HEK293 (cell line): ENCODE measurements at regions not wholly inside any gene's neighbourhood (a gene's known extent, or its start where the extent isn't known, plus 50 kb on each side); places are given as distances from the start of the nearest gene placed in this dataset.

ENCODE experiments used
- CTCF ChIA-PET: fragments of 350-600 bp; formaldehyde crosslinking; extraction: SDS; loops from one replicate; lab custom pipeline; 2021; ENCODE audit warnings: antibody characterized with exemption; lab: Yijun Ruan, JAX
- POLR2A ChIA-PET: fragments of 300-600 bp; formaldehyde crosslinking; extraction: SDS; loops from one replicate; lab custom pipeline; 2020; ENCODE audit warnings: antibody characterized with exemption, inconsistent platforms; lab: Yijun Ruan, JAX
- H3K27ac ChIP-seq: fragments of 200-500 bp; sonication (Bioruptor generic); 2 replicates; pipeline ENCODE4 v1.5.1; 2014; ENCODE audit warnings: low read depth, low read length, control low read depth, inconsistent platforms; ENCODE audit errors: extremely low read depth
- H3K36me3 ChIP-seq, 2 experiments: fragments of 200-500 bp in 1 of 2; sonication (Bioruptor generic) in 1 of 2; 1 replicate in 1 of 2; 2 replicates in 1 of 2; pipeline ENCODE4 v1.5.1; 2014 to 2017; ENCODE audit warnings: inconsistent platforms in 2 of 2, low read length in 2 of 2; ENCODE audit not compliant: control insufficient read depth in 2 of 2, insufficient read depth in 1 of 2
- H3K4me1 ChIP-seq: fragments of 200-500 bp; sonication (Bioruptor generic); 2 replicates; pipeline ENCODE4 v1.5.1; 2014; ENCODE audit warnings: mild to moderate bottlenecking, low read length, inconsistent platforms; ENCODE audit not compliant: control insufficient read depth, insufficient read depth
- H3K4me3 ChIP-seq: 2 replicates; pipeline ENCODE4 v1.5.1; 2011; ENCODE audit warnings: low read depth, mild to moderate bottlenecking, control low read depth, low read length, moderate library complexity
- H3K9me3 ChIP-seq: fragments of 200-500 bp; sonication (Bioruptor generic); 2 replicates; pipeline ENCODE4 v1.5.1; 2014; ENCODE audit warnings: low read depth, low read length, inconsistent platforms; ENCODE audit not compliant: control insufficient read depth, insufficient read depth
- GLI4 ChIP-seq: fragments of 450-650 bp; formaldehyde crosslinking; IDR thresholded peaks from 2 replicates; pipeline ENCODE4 v1.5.1; 2016; ENCODE audit warnings: missing biosample characterization, missing genetic modification characterization
- REPIN1 ChIP-seq: fragments of 450-650 bp; formaldehyde crosslinking; IDR thresholded peaks from 2 replicates; pipeline ENCODE4 v1.5.1; 2017; ENCODE audit warnings: missing biosample characterization, missing genetic modification characterization, low read depth
- TRIM28 ChIP-seq: IDR thresholded peaks from 2 replicates; pipeline ENCODE4 v1.6.1; 2011; ENCODE audit warnings: low read length, control low read depth, borderline replicate concordance
- ZFP41 ChIP-seq: fragments of 450-650 bp; formaldehyde crosslinking; IDR thresholded peaks from 2 replicates; pipeline ENCODE4 v1.5.1; 2016; ENCODE audit warnings: missing biosample characterization, missing genetic modification characterization, borderline replicate concordance
- ZNF16 ChIP-seq: fragments of 450-650 bp; formaldehyde crosslinking; IDR thresholded peaks from 2 replicates; pipeline ENCODE4 v1.5.1; 2016; ENCODE audit warnings: low read depth, missing biosample characterization, missing genetic modification characterization
- ZNF214 ChIP-seq: fragments of 450-650 bp; formaldehyde crosslinking; IDR thresholded peaks from 2 replicates; pipeline ENCODE4 v1.5.1; 2017; ENCODE audit warnings: missing biosample characterization, mild to moderate bottlenecking, missing genetic modification characterization, borderline replicate concordance
- ZNF239 ChIP-seq: fragments of 450-650 bp; formaldehyde crosslinking; IDR thresholded peaks from 2 replicates; pipeline ENCODE4 v1.5.1; 2016; ENCODE audit warnings: missing biosample characterization, missing genetic modification characterization
- ZNF324 ChIP-seq: fragments of 450-650 bp; formaldehyde crosslinking; IDR thresholded peaks from 2 replicates; pipeline ENCODE4 v1.5.1; 2016; ENCODE audit warnings: missing biosample characterization, missing genetic modification characterization
- ZNF610 ChIP-seq: fragments of 450-650 bp; formaldehyde crosslinking; IDR thresholded peaks from 2 replicates; pipeline ENCODE4 v1.5.1; 2016; ENCODE audit warnings: missing biosample characterization, missing genetic modification characterization, borderline replicate concordance
- ZSCAN30 ChIP-seq: fragments of 450-650 bp; IDR thresholded peaks from 2 replicates; pipeline ENCODE4 v1.5.1; 2018; ENCODE audit warnings: missing biosample characterization, mild to moderate bottlenecking, missing genetic modification characterization, moderate library complexity
- TF ChIP-seq, protein P1 (sequence below): fragments of 450-650 bp; formaldehyde crosslinking; IDR thresholded peaks from 2 replicates; pipeline ENCODE4 v1.5.1; 2016; ENCODE audit warnings: missing biosample characterization, missing genetic modification characterization
- TF ChIP-seq, protein P2 (sequence below): fragments of 450-650 bp; formaldehyde crosslinking; IDR thresholded peaks from 2 replicates; pipeline ENCODE4 v1.5.1; 2016; ENCODE audit warnings: missing biosample characterization, missing genetic modification characterization, borderline replicate concordance
- TF ChIP-seq, protein P3 (sequence below): fragments of 450-650 bp; formaldehyde crosslinking; IDR thresholded peaks from 2 replicates; pipeline ENCODE4 v1.5.0; 2017; ENCODE audit warnings: missing biosample characterization, missing genetic modification characterization, borderline replicate concordance
- TF ChIP-seq, protein P4 (sequence below): fragments of 450-650 bp; formaldehyde crosslinking; IDR thresholded peaks from 2 replicates; pipeline ENCODE4 v1.5.1; 2017; ENCODE audit warnings: missing biosample characterization, missing genetic modification characterization
- TF ChIP-seq, protein P5 (sequence below): fragments of 450-650 bp; formaldehyde crosslinking; conservative IDR thresholded peaks from 2 replicates; pipeline ENCODE4 v1.5.1; 2016; ENCODE audit warnings: low read depth, missing biosample characterization, missing genetic modification characterization

DNA sequence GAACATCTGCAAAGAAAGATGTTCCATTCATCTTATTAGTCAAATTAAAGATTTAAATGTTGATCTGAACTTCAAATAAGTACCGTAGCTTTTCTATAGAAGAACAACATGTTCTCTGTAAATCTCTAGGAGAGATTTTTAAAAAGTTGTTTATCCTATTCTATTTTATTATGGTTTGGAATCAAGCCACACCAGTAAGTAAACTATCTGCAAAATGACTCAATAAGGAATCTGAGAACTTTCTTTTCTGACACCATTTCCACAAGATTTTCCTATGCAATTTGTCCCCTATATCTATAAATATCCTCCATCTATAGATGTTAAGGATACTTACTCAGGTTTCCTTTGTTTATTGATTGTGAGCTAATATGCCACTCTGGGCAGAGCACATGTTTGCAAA lies 736.6 kb downstream of the CBLN2 start:
- H3K36me3 ChIP-seq, result no peaks in the 10 kb centered on the region
- H3K4me1 ChIP-seq, result no peaks in the 10 kb centered on the region
- ChIA-PET CTCF (no interaction called here), POLR2A (no interaction called here)
- TF ChIP-seq ZNF324 (tag by site-specific recombination), result no peak
- no peak overlapping the region for H3K27ac ChIP-seq
- no peaks in the 10 kb centered on the region for H3K9me3 ChIP-seq
- H3K4me3 ChIP-seq, result no peak overlapping the region

DNA sequence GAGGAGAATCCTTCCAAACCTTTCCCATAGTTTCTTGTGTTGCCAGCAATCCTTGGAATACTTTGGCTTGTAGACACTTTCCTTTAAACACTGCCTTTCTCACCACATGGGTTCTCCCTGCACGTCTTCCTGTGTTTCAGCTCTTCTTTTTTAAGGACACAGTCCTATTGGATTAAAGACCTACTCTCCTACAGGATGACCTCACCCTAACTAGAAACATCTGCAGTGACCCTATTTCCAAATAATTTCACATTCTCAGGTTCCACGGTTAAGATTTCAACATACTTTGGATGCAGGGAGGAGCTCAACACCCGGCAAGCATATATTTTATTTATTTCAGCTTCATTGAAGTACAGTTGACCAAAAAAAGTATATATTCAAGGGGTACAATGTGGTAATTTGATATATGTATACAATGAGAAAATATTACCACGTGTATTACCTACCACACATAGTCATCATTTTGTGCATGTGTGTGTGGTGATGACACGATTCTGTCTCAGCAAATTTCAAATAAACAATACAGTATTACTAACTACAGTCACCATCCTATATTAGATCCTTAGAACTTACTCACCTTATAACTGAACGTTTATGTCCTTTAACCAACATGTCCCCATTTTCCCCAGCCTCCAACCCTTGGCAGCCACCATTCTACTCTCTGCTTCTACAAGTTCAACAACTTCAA lies 745.0 kb downstream of the CBLN2 start:
- H3K4me1 ChIP-seq, result no peaks in the 10 kb centered on the region
- H3K9me3 ChIP-seq, result no peaks in the 10 kb centered on the region
- H3K36me3 ChIP-seq, result no peaks in the 10 kb centered on the region
- no peak overlapping the region for H3K4me3 ChIP-seq
- no peak overlapping the region for H3K27ac ChIP-seq
- CTCF ChIA-PET, result no interaction called here
- POLR2A ChIA-PET, result no interaction called here
- no peak for TF ChIP-seq ZNF214 (tag by site-specific recombination)
- no peak for TF ChIP-seq ZNF610 (tag by site-specific recombination)
- TF ChIP-seq REPIN1, result no peak
- no peak for TF ChIP-seq ZNF239 (tag by site-specific recombination)

DNA sequence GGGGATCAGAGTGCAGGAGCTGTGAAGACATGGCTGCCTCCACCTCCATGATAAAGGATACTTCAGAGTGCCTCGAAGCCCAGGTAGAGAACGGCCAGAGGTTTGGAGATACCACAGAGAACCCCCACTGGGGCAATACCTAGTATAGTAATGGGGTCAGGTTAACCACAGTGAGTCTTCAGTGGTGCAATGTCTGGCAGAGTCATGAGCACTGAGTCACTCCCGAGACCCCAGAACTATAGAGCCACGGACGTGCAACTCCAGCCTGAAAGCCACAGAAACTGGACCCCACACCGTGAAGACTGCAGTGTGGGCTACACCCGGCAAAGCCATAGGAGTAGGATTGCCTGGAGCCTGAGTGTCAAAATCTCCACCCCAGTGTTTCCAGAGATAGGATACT lies 746.6 kb downstream of the CBLN2 start:
- H3K27ac ChIP-seq, result no peak overlapping the region
- ChIA-PET POLR2A (no interaction called here), CTCF (no interaction called here)
- H3K9me3 ChIP-seq, result no peaks in the 10 kb centered on the region
- no peaks in the 10 kb centered on the region for H3K36me3 ChIP-seq
- H3K4me1 ChIP-seq, result no peaks in the 10 kb centered on the region
- no peak overlapping the region for H3K4me3 ChIP-seq
- TF ChIP-seq TRIM28 (no peak), ZFP41 (tag by site-specific recombination) (no peak), ZSCAN30 (no peak), GLI4 (tag by site-specific recombination) (no peak), ZNF16 (tag by site-specific recombination) (no peak), ZNF239 (tag by site-specific recombination) (no peak)
- TF ChIP-seq, protein P1, sequence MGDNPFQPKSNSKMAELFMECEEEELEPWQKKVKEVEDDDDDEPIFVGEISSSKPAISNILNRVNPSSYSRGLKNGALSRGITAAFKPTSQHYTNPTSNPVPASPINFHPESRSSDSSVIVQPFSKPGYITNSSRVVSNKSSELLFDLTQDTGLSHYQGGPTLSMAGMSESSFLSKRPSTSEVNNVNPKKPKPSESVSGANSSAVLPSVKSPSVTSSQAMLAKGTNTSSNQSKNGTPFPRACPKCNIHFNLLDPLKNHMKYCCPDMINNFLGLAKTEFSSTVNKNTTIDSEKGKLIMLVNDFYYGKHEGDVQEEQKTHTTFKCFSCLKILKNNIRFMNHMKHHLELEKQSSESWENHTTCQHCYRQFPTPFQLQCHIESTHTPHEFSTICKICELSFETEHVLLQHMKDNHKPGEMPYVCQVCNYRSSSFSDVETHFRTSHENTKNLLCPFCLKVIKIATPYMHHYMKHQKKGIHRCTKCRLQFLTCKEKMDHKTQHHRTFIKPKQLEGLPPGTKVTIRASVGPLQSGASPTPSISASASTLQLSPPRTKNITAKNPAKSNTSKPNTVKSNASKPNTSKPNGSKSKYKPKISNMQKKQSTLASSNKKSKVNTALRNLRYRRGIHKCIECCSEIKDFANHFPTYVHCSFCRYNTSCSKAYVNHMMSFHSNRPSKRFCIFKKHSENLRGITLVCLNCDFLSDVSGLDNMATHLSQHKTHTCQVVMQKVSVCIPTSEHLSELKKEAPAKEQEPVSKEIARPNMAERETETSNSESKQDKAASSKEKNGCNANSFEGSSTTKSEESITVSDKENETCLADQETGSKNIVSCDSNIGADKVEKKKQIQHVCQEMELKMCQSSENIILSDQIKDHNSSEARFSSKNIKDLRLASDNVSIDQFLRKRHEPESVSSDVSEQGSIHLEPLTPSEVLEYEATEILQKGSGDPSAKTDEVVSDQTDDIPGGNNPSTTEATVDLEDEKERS (tag by site-specific recombination), result no peak
- TF ChIP-seq, protein P2, sequence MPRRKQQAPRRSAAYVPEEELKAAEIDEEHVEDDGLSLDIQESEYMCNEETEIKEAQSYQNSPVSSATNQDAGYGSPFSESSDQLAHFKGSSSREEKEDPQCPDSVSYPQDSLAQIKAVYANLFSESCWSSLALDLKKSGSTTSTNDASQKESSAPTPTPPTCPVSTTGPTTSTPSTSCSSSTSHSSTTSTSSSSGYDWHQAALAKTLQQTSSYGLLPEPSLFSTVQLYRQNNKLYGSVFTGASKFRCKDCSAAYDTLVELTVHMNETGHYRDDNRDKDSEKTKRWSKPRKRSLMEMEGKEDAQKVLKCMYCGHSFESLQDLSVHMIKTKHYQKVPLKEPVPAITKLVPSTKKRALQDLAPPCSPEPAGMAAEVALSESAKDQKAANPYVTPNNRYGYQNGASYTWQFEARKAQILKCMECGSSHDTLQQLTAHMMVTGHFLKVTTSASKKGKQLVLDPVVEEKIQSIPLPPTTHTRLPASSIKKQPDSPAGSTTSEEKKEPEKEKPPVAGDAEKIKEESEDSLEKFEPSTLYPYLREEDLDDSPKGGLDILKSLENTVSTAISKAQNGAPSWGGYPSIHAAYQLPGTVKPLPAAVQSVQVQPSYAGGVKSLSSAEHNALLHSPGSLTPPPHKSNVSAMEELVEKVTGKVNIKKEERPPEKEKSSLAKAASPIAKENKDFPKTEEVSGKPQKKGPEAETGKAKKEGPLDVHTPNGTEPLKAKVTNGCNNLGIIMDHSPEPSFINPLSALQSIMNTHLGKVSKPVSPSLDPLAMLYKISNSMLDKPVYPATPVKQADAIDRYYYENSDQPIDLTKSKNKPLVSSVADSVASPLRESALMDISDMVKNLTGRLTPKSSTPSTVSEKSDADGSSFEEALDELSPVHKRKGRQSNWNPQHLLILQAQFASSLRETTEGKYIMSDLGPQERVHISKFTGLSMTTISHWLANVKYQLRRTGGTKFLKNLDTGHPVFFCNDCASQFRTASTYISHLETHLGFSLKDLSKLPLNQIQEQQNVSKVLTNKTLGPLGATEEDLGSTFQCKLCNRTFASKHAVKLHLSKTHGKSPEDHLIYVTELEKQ (tag by site-specific recombination), result no peak
- TF ChIP-seq, protein P3, sequence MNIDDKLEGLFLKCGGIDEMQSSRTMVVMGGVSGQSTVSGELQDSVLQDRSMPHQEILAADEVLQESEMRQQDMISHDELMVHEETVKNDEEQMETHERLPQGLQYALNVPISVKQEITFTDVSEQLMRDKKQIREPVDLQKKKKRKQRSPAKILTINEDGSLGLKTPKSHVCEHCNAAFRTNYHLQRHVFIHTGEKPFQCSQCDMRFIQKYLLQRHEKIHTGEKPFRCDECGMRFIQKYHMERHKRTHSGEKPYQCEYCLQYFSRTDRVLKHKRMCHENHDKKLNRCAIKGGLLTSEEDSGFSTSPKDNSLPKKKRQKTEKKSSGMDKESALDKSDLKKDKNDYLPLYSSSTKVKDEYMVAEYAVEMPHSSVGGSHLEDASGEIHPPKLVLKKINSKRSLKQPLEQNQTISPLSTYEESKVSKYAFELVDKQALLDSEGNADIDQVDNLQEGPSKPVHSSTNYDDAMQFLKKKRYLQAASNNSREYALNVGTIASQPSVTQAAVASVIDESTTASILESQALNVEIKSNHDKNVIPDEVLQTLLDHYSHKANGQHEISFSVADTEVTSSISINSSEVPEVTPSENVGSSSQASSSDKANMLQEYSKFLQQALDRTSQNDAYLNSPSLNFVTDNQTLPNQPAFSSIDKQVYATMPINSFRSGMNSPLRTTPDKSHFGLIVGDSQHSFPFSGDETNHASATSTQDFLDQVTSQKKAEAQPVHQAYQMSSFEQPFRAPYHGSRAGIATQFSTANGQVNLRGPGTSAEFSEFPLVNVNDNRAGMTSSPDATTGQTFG (tag by site-specific recombination), result no peak
- TF ChIP-seq, protein P4, sequence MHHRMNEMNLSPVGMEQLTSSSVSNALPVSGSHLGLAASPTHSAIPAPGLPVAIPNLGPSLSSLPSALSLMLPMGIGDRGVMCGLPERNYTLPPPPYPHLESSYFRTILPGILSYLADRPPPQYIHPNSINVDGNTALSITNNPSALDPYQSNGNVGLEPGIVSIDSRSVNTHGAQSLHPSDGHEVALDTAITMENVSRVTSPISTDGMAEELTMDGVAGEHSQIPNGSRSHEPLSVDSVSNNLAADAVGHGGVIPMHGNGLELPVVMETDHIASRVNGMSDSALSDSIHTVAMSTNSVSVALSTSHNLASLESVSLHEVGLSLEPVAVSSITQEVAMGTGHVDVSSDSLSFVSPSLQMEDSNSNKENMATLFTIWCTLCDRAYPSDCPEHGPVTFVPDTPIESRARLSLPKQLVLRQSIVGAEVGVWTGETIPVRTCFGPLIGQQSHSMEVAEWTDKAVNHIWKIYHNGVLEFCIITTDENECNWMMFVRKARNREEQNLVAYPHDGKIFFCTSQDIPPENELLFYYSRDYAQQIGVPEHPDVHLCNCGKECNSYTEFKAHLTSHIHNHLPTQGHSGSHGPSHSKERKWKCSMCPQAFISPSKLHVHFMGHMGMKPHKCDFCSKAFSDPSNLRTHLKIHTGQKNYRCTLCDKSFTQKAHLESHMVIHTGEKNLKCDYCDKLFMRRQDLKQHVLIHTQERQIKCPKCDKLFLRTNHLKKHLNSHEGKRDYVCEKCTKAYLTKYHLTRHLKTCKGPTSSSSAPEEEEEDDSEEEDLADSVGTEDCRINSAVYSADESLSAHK (tag by site-specific recombination), result no peak
- TF ChIP-seq, protein P5, sequence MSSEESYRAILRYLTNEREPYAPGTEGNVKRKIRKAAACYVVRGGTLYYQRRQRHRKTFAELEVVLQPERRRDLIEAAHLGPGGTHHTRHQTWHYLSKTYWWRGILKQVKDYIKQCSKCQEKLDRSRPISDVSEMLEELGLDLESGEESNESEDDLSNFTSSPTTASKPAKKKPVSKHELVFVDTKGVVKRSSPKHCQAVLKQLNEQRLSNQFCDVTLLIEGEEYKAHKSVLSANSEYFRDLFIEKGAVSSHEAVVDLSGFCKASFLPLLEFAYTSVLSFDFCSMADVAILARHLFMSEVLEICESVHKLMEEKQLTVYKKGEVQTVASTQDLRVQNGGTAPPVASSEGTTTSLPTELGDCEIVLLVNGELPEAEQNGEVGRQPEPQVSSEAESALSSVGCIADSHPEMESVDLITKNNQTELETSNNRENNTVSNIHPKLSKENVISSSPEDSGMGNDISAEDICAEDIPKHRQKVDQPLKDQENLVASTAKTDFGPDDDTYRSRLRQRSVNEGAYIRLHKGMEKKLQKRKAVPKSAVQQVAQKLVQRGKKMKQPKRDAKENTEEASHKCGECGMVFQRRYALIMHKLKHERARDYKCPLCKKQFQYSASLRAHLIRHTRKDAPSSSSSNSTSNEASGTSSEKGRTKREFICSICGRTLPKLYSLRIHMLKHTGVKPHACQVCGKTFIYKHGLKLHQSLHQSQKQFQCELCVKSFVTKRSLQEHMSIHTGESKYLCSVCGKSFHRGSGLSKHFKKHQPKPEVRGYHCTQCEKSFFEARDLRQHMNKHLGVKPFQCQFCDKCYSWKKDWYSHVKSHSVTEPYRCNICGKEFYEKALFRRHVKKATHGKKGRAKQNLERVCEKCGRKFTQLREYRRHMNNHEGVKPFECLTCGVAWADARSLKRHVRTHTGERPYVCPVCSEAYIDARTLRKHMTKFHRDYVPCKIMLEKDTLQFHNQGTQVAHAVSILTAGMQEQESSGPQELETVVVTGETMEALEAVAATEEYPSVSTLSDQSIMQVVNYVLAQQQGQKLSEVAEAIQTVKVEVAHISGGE, result no peak
